Activated naive CD4-positive, alpha-beta T cell treated with anti-CD3 and anti-CD28 coated beads, Interleukin-2, amount 50 U/mL, for 24 hours (primary cell): ENCODE measurements at regions not wholly inside any gene's neighbourhood (a gene's known extent, or its start where the extent isn't known, plus 50 kb on each side); places are given as distances from the start of the nearest gene placed in this dataset.

Experiments used
- H3K27ac Mint-ChIP-seq: one replicate; pipeline ENCODE4 v1.8.0; 2021; ENCODE audit warnings: mild to moderate bottlenecking, mixed read lengths
- H3K27me3 Mint-ChIP-seq: one replicate; pipeline ENCODE4 v1.8.0; 2021; ENCODE audit warnings: mixed read lengths
- H3K36me3 Mint-ChIP-seq: one replicate; pipeline ENCODE4 v1.8.0; 2021; ENCODE audit warnings: mixed read lengths
- H3K4me1 Mint-ChIP-seq: one replicate; pipeline ENCODE4 v1.8.0; 2021; ENCODE audit warnings: mixed read lengths
- H3K4me3 Mint-ChIP-seq: one replicate; pipeline ENCODE4 v1.8.0; 2021; ENCODE audit warnings: mild to moderate bottlenecking, mixed read lengths
- H3K9me3 Mint-ChIP-seq: one replicate; pipeline ENCODE4 v1.8.0; 2021; ENCODE audit warnings: mixed read lengths

DNA sequence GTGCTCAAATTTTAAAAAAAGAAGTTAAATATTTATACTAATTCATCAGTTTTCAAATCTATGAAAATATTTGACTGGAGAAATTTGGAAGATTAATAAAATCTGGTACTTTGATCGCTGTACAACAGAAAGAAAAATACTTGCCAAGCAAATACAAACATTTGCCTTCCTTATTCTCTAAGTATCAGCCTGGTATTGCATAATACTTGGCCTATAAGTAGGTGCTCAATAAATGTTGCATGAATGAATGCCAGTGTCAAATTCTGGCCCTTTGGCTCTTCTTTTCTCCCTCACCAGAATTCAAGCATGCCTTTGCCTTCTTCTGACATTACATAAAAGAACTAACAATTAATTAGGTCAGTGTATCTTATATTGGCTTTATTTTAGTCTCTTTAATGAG is 601.7 kb upstream of the GBE1 start:
- Mint-ChIP-seq H3K36me3 (no peaks in the 10 kb centered on the region), H3K4me3 (no peak overlapping the region), H3K9me3 (no peaks in the 10 kb centered on the region), H3K27me3 (no peaks in the 10 kb centered on the region), H3K4me1 (no peaks in the 10 kb centered on the region), H3K27ac (no peak overlapping the region)

GRCh38 chr3:82355228-82355627 is 593.8 kb upstream of the GBE1 start:
- Mint-ChIP-seq H3K36me3 (no peaks in the 10 kb centered on the region), H3K4me1 (no peaks in the 10 kb centered on the region), H3K27ac (no peak overlapping the region), H3K9me3 (peaks cover 6% of the 10 kb centered on the region), H3K4me3 (no peak overlapping the region), H3K27me3 (no peaks in the 10 kb centered on the region)

DNA sequence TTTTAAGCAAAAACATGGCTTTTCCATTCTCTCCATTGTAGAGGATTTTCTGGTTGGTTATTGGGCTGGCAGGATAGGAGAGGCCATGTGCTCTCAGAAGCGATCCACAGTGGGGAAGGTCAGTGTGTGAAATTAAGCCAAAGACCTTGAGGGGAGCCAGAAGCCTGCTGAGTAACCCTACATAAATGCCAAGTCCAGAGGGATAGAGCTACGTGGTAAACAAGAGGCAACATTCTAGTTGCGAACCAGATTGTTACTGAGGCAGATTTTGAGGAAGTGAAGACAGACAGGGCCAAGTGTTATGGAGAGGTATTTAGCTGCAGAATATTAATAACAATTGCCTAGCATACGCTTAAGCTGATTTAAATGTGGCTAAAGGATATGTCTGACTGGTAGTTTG is 592.8 kb upstream of the GBE1 start:
- H3K36me3 Mint-ChIP-seq = no peaks in the 10 kb centered on the region
- H3K27ac Mint-ChIP-seq = no peak overlapping the region
- peaks cover 6% of the 10 kb centered on the region for H3K9me3 Mint-ChIP-seq
- H3K4me3 Mint-ChIP-seq = no peak overlapping the region
- no peaks in the 10 kb centered on the region for H3K4me1 Mint-ChIP-seq
- no peaks in the 10 kb centered on the region for H3K27me3 Mint-ChIP-seq

- Mint-ChIP-seq H3K4me3 (no peak overlapping the region), H3K4me1 (no peaks in the 10 kb centered on the region), H3K27me3 (no peaks in the 10 kb centered on the region), H3K27ac (no peak overlapping the region), H3K36me3 (no peaks in the 10 kb centered on the region), H3K9me3 (peaks cover 6% of the 10 kb centered on the region)
Observed at GRCh38 chr3:82353306-82354171, 592.1 kb upstream of the GBE1 start.

DNA sequence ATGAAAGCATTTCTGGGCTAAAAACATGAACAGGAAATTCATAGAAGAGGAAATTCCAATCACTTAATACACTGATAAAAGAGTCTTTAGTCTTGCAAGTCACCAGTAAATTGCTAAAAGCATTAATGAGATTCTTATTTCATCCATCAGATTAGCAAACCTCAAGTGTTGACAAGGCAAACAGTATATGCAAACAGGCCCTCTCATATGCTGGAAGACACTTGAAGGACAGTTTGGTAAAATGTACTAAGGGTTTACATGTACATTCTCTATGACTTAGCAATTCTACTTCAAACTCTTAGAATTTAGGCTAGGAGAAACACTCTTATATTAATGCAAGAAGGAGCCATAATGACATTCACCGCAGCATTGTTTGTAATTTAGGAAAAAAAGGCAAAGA is 586.1 kb upstream of the GBE1 start:
- Mint-ChIP-seq H3K27ac (no peak overlapping the region), H3K36me3 (no peaks in the 10 kb centered on the region), H3K9me3 (peaks cover 12% of the 10 kb centered on the region), H3K27me3 (no peaks in the 10 kb centered on the region), H3K4me3 (no peak overlapping the region), H3K4me1 (no peaks in the 10 kb centered on the region)

DNA sequence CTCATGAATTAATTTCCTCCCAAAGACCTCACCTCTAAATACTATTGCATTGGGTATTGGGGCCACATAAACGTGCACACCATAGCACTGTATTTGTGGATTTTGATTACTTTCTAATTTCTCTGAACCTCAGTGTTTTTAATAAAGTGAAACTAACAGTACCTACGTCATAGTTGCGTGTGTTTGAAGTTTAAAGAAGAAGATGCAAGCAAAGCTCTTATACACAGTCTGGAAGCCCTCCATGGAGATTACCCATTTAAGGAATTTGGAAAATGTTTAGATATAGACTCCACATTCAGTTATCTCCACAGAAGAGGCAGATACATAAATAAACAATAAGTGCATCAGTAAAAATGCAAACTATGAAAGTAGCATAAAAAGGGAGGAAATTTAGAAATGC is 581.1 kb upstream of the GBE1 start:
- Mint-ChIP-seq H3K27me3 (no peaks in the 10 kb centered on the region), H3K36me3 (no peaks in the 10 kb centered on the region), H3K9me3 (peaks cover 6% of the 10 kb centered on the region), H3K4me3 (no peak overlapping the region), H3K4me1 (no peaks in the 10 kb centered on the region), H3K27ac (no peak overlapping the region)

DNA sequence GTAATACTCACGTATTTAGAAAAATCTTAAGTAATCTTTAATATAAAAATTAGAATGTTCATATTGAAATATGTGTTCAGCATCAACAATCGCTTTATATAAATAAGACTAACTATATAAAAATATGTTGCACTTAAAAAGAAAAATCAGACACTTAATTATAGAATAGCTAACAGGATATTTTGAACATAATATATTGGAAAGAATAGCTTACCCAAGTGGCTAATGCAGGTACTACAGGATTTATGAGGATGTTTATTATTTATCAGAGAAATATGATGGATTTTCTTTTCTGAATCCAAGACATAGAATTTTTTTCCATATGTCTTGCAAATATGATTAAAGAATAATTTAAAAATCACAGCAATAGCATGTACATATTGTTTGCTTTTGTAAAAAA is 567.9 kb upstream of the GBE1 start:
- no peaks in the 10 kb centered on the region for H3K27me3 Mint-ChIP-seq
- H3K9me3 Mint-ChIP-seq = no peaks in the 10 kb centered on the region
- no peak overlapping the region for H3K27ac Mint-ChIP-seq
- no peaks in the 10 kb centered on the region for H3K36me3 Mint-ChIP-seq
- H3K4me1 Mint-ChIP-seq = no peaks in the 10 kb centered on the region
- no peak overlapping the region for H3K4me3 Mint-ChIP-seq

GRCh38 chr3:82311901-82312300 is 550.5 kb upstream of the GBE1 start:
- H3K4me1 Mint-ChIP-seq = no peaks in the 10 kb centered on the region
- no peak overlapping the region for H3K4me3 Mint-ChIP-seq
- H3K27me3 Mint-ChIP-seq = no peaks in the 10 kb centered on the region
- H3K9me3 Mint-ChIP-seq = peaks cover 11% of the 10 kb centered on the region
- H3K36me3 Mint-ChIP-seq = no peaks in the 10 kb centered on the region
- H3K27ac Mint-ChIP-seq = no peak overlapping the region

DNA sequence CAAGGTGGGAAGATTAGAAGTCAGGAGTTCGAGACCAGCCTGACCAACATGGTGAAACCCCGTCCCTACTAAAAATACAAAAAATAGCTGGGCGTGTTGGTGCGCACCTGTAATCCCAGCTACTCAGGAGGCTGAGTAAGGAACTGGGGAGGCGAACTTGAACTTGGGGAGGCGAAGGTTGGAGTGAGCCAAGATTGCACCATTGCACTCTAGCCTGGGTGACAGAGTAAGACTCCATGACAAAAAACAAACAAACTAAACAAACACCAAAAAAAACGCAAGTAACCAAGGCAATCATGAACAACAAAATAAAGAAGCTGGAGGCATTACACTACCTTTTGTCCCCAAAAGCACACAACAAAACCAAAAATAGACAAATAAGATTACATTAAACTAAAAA is 547.3 kb upstream of the GBE1 start:
- Mint-ChIP-seq H3K36me3 (no peaks in the 10 kb centered on the region), H3K4me3 (no peak overlapping the region), H3K27ac (no peak overlapping the region), H3K27me3 (no peaks in the 10 kb centered on the region), H3K4me1 (no peaks in the 10 kb centered on the region), H3K9me3 (peaks cover 24% of the 10 kb centered on the region)

- Mint-ChIP-seq H3K9me3 (peaks cover 22% of the 10 kb centered on the region), H3K36me3 (no peaks in the 10 kb centered on the region), H3K27me3 (no peaks in the 10 kb centered on the region), H3K4me1 (no peaks in the 10 kb centered on the region), H3K27ac (no peak overlapping the region), H3K4me3 (no peak overlapping the region)
Observed at GRCh38 chr3:82306189-82306588, 544.7 kb upstream of the GBE1 start.

DNA sequence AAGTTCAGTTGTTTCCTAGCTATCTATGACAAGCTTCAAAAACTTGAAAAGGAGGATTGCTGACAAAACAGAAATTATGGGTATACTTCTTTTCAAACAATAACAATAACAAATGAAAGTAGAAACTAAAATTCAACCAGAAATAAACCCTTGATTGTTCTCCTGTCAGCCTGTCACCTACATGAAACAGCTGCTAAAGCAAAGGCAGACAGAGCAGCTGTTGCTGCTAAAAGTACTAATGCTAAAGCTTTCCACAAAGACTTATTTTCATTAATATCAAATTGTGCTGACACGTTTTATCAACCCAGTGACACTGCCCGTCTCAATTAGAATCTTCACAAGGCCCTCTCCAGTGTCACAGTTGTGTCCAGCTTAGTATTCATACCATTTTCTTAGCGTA is 533.2 kb upstream of the GBE1 start:
- Mint-ChIP-seq H3K36me3 (no peaks in the 10 kb centered on the region), H3K4me1 (no peaks in the 10 kb centered on the region), H3K4me3 (no peak overlapping the region), H3K27ac (no peak overlapping the region), H3K9me3 (no peaks in the 10 kb centered on the region), H3K27me3 (no peaks in the 10 kb centered on the region)

DNA sequence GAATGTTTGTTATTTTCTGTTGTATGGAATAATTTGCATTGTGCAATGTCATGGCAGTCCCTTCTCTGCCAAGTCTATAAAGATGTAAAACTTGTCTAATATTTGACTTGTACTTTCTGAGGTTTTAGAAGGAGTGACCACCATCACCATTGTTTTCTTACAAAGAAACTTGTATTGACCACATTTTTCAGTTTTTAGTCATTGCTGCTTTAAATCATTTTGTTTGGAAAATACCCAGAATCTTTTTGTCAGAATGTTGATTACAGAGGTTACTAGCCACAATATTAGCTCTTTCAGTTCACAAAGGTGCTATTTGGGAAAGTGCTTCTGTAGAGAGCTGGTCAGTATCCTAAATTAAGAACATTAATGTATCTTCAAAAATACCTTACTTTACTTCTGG is 532.4 kb upstream of the GBE1 start:
- Mint-ChIP-seq H3K36me3 (no peaks in the 10 kb centered on the region), H3K4me3 (no peak overlapping the region), H3K27ac (no peak overlapping the region), H3K27me3 (no peaks in the 10 kb centered on the region), H3K9me3 (no peaks in the 10 kb centered on the region), H3K4me1 (no peaks in the 10 kb centered on the region)

DNA sequence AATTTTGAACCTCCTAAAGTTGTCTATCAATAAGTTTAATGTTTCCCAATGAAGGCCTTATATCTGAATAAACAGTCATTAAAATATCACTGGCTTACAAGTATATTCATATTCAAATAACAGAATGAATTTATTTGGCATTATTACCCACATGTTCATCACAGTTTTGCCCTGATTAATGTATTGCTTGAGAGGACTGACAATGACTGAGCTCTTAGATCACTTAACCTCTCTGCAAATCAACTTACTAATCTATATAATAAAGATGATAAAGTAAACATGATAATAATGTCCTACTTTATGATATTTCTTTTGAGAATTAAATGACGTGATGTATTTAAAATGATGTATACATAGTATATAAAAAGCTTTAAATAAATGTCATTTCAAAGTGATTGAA is 532.0 kb upstream of the GBE1 start:
- H3K4me3 Mint-ChIP-seq = no peak overlapping the region
- no peaks in the 10 kb centered on the region for H3K27me3 Mint-ChIP-seq

DNA sequence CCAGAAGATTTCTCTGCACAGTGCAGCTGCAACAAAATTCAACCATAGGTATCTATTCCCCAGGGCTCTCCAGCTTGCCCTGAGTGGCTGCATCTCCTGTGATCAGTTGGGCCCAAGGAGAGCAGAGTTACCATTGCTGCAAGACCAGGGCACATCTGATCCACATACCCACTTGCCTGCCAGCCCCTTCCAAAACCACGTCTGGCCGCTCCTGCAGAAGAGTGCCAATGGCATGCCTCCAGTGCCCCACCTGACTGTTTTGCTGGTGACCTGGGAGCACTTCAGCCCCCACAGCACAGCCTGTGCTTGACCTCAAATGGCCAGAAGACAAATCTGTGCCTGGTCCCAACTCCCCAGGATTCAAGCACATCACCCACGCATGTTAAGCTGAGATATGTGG is 526.1 kb upstream of the GBE1 start:
- Mint-ChIP-seq H3K4me1 (no peaks in the 10 kb centered on the region), H3K27me3 (no peaks in the 10 kb centered on the region), H3K27ac (no peak overlapping the region), H3K36me3 (no peaks in the 10 kb centered on the region), H3K9me3 (peaks cover 4% of the 10 kb centered on the region), H3K4me3 (no peak overlapping the region)

More for the DNA sequence above, 532.0 kb upstream of the GBE1 start:
- no peaks in the 10 kb centered on the region for H3K9me3 Mint-ChIP-seq
- H3K36me3 Mint-ChIP-seq = no peaks in the 10 kb centered on the region
- H3K27ac Mint-ChIP-seq = no peak overlapping the region
- H3K4me1 Mint-ChIP-seq = no peaks in the 10 kb centered on the region

DNA sequence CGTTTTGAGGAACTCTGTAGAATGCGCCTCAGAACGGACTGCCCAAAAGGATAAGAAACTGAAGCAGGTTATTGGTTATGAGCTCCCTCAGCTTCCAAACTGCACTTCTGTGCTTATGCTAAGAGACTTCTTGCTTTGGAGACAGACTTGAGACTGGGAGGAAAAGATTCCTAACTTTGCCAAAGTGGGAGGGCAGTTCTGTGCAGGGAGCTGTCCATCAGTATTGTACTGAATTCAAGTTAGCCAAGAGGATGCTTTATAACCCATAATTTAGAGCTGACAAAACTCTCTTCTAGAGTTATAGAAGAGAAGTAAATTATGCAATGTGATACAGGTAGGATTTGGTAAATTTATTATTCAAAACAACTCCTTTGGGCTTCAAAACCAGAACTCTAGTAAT is 519.8 kb upstream of the GBE1 start:
- no peak overlapping the region for H3K4me3 Mint-ChIP-seq
- no peaks in the 10 kb centered on the region for H3K27me3 Mint-ChIP-seq
- H3K27ac Mint-ChIP-seq = no peak overlapping the region
- no peaks in the 10 kb centered on the region for H3K36me3 Mint-ChIP-seq
- no peaks in the 10 kb centered on the region for H3K4me1 Mint-ChIP-seq
- peaks cover 10% of the 10 kb centered on the region for H3K9me3 Mint-ChIP-seq

DNA sequence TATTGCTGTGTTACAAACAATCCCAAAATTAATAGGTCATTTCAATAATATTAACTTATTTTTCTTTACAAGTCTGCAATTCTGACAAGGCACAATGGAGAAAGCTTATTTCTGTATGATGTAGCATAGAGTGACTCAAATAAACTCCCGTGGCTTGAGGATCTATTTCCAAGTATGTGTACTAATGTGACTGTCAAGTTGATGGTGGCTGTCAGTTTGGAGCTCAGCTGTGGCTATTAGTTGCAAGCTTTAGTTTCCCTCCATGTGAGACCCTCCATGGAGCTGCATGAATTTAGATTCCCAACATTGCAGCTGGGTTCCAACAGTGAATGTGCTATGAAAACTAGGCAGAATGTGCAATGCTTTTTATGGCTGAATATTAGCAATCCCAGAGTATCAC is 515.5 kb upstream of the GBE1 start:
- Mint-ChIP-seq H3K27ac (no peak overlapping the region), H3K9me3 (peaks cover 11% of the 10 kb centered on the region)

GRCh38 chr3:82274897-82275296 is 513.5 kb upstream of the GBE1 start:
- H3K4me1 Mint-ChIP-seq = no peaks in the 10 kb centered on the region
- H3K36me3 Mint-ChIP-seq = no peaks in the 10 kb centered on the region
- no peaks in the 10 kb centered on the region for H3K27me3 Mint-ChIP-seq
- H3K9me3 Mint-ChIP-seq = peaks cover 12% of the 10 kb centered on the region
- H3K4me3 Mint-ChIP-seq = no peak overlapping the region
- no peak overlapping the region for H3K27ac Mint-ChIP-seq

More for the DNA sequence above, 515.5 kb upstream of the GBE1 start:
- H3K4me1 Mint-ChIP-seq = no peaks in the 10 kb centered on the region
- H3K36me3 Mint-ChIP-seq = no peaks in the 10 kb centered on the region
- no peaks in the 10 kb centered on the region for H3K27me3 Mint-ChIP-seq
- no peak overlapping the region for H3K4me3 Mint-ChIP-seq
